K562 (cell line): ENCODE measurements at regions not wholly inside any gene's neighbourhood (a gene's known extent, or its start where the extent isn't known, plus 50 kb on each side); places are given as distances from the start of the nearest gene placed in this dataset.

Source experiments
- ATAC-seq: fragments of 200-7000 bp; cut with Tn5 transposase; 3 replicates; pipeline ENCODE4 v1.9.1; 2020; ENCODE audit warnings: moderate library complexity
- BruUV-seq: library from RNA; stranded (reverse); fragments of 400-500 nt; replicated peaks from 2 replicates; lab custom pipeline; 2021; lab: Mats Ljungman, UMichigan
- CTCF ChIA-PET: fragments of 300-600 bp; formaldehyde crosslinking; extraction: SDS; loops from one replicate; lab custom pipeline; 2021; ENCODE audit warnings: low intra/inter-chr PET ratio; lab: Yijun Ruan, JAX
- POLR2A ChIA-PET: fragments of 300-600, 350-650 bp; sonication (Branson Sonifier 250); formaldehyde crosslinking; extraction: SDS; loops from one replicate; lab custom pipeline; 2021; ENCODE audit warnings: antibody characterized with exemption, inconsistent platforms; lab: Yijun Ruan, JAX
- DNase-seq, 4 experiments: peaks; one replicate each; pipeline versions ENCODE4 v3.0.0 to v3.0.0-alpha.2; 2011 to 2018; ENCODE audit warnings: low spot score in 3 of 4, mixed read lengths in 3 of 4; ENCODE audit errors: extremely low read depth in 1 of 4
- FAIRE-seq: peaks from 2 replicates; lab custom pipeline; 2011; peaks lifted over from hg19 to GRCh38; lab: Jason Lieb, UNC
- H2AFZ ChIP-seq: 2 replicates; pipeline ENCODE4 v1.6.0; 2011; ENCODE audit warnings: low read depth, low read length, control low read depth, inconsistent platforms
- H3K27ac ChIP-seq: fragments of 200-600 bp; 3 replicates; pipeline ENCODE4 v1.8.0; 2011; ENCODE audit warnings: low read depth, mild to moderate bottlenecking, control low read depth, inconsistent platforms, low read length, moderate library complexity, mixed read lengths; ENCODE audit errors: extremely low read depth
- H3K27me3 ChIP-seq, 2 experiments: fragments of 300-600 bp in 1 of 2; 2 replicates in 1 of 2; 3 replicates in 1 of 2; pipeline versions ENCODE4 v1.6.0 to v1.8.0; 2011; ENCODE audit warnings: inconsistent platforms in 2 of 2, low read length in 2 of 2, mild to moderate bottlenecking in 1 of 2, mixed read lengths in 1 of 2, moderate library complexity in 1 of 2; ENCODE audit not compliant: control insufficient read depth in 2 of 2, insufficient read depth in 2 of 2
- H3K36me3 ChIP-seq: fragments of 300-600 bp; 3 replicates; pipeline ENCODE4 v1.8.0; 2011; ENCODE audit warnings: mild to moderate bottlenecking, low read length, inconsistent platforms; ENCODE audit not compliant: control insufficient read depth, insufficient read depth
- H3K4me1 ChIP-seq, 2 experiments: fragments of 200-600 bp in 1 of 2; replicated peaks in 1 of 2; 2 replicates in 1 of 2; 3 replicates in 1 of 2; pipeline versions ENCODE4 v1.5.1 to v1.8.0; 2011; ENCODE audit warnings: inconsistent platforms in 2 of 2, low read length in 2 of 2, mild to moderate bottlenecking in 1 of 2, mixed read lengths in 1 of 2, moderate library complexity in 1 of 2; ENCODE audit not compliant: control insufficient read depth in 2 of 2, insufficient read depth in 2 of 2
- H3K4me2 ChIP-seq: 2 replicates; pipeline ENCODE4 v1.6.1; 2011; ENCODE audit warnings: low read length, control low read depth, inconsistent platforms, mixed read lengths; ENCODE audit not compliant: insufficient read depth
- H3K4me3 ChIP-seq: fragments of 200-600 bp; sonication (generic), shearing (Covaris generic); 2 replicates; pipeline ENCODE4 v1.5.1; 2016; ENCODE audit warnings: control low read depth, inconsistent platforms
- H3K79me2 ChIP-seq: fragments of 200-600 bp; 3 replicates; pipeline ENCODE4 v1.8.0; 2011; ENCODE audit warnings: low read length, inconsistent platforms; ENCODE audit not compliant: control insufficient read depth, insufficient read depth
- H3K9ac ChIP-seq, 2 experiments: 2 replicates each; pipeline versions ENCODE4 v1.6.0 to v1.6.1; 2011; ENCODE audit warnings: low read depth in 2 of 2, low read length in 2 of 2, control low read depth in 1 of 2, inconsistent platforms in 1 of 2, mild to moderate bottlenecking in 1 of 2, mixed read lengths in 1 of 2; ENCODE audit not compliant: insufficient read depth in 1 of 2
- H3K9me1 ChIP-seq: one replicate; pipeline ENCODE4 v1.6.0; 2011; ENCODE audit warnings: inconsistent platforms, mild to moderate bottlenecking, low read length, moderate library complexity; ENCODE audit not compliant: control insufficient read depth, insufficient read depth
- H3K9me3 ChIP-seq: replicated peaks from 2 replicates; pipeline ENCODE4 v1.5.1; 2011; ENCODE audit warnings: low read depth, low read length, inconsistent platforms; ENCODE audit not compliant: control insufficient read depth, insufficient read depth
- H4K20me1 ChIP-seq: replicated peaks from 2 replicates; pipeline ENCODE4 v1.6.1; 2011; ENCODE audit warnings: low read length, inconsistent platforms, mixed read lengths; ENCODE audit not compliant: control insufficient read depth, insufficient read depth
- MAX ChIP-seq: sonication (generic); formaldehyde crosslinking; IDR thresholded peaks from 2 replicates; pipeline ENCODE4 v1.9.0; 2022; ENCODE audit warnings: mild to moderate bottlenecking, missing genetic modification reagents
- ZNF583 ChIP-seq: fragments of 250-450 bp; sonication (Bioruptor Pico); IDR thresholded peaks from 2 replicates; pipeline ENCODE4 v1.4.0; 2020
- ZNF766 ChIP-seq: fragments of 200-800 bp; sonication (Bioruptor generic); conservative IDR thresholded peaks from 2 replicates; pipeline ENCODE4 v1.6.1; 2016; ENCODE audit warnings: missing genetic modification characterization, missing compliant biosample characterization
- WGBS: fragments of 100-300 bp; shearing (Covaris generic); methylation state at CpG from one replicate; pipeline ENCODE4 v1.1.6; 2016; ENCODE audit warnings: low coverage, mixed read lengths; ENCODE audit not compliant: insufficient coverage; ENCODE audit errors: missing lambda C conversion rate; 5-methylcytosine and 5-hydroxymethylcytosine counted together
- in situ Hi-C: fragments of 300-500 bp; cut with MboI; formaldehyde crosslinking; loops from 4 replicates; pipeline ENCODE4 v1.15.0; 2018; ENCODE audit warnings: inconsistent platforms, mixed read lengths
- intact Hi-C: fragments of 100-400 bp; cut with micrococcal nuclease; formaldehyde crosslinking; loops from 2 replicates; pipeline ENCODE4 v1.14.2; 2022

GRCh38 chr17:77038884-77039555 lies 101.7 kb upstream of the SEC14L1 start:
- Histone ChIP-seq H3K27ac (no peak overlapping the region), H3K4me1 (peaks cover 11 to 12% of the 10 kb centered on the region in 2 experiments; a peak in 4 of 5 replicates), H3K79me2 (no peaks in the 10 kb centered on the region), H3K4me2 (no peak overlapping the region), H4K20me1 (peaks cover 20% of the 10 kb centered on the region), H3K9me3 (no peaks in the 10 kb centered on the region), H3K27me3 (peaks cover 48 to 82% of the 10 kb centered on the region in 2 experiments), H3K9me1 (no peaks in the 10 kb centered on the region), H3K36me3 (no peaks in the 10 kb centered on the region), H2AFZ (no peak overlapping the region), H3K4me3 (no peak overlapping the region), H3K9ac (no peak overlapping the region)
- ChIA-PET POLR2A (interaction anchor here (1.5 kb wide), 1 partner anchor 17 kb away, joined by 4 read pairs; no protein-coding TSS in a partner anchor), CTCF (no interaction called here)
- TF ChIP-seq ZNF583 (CRISPR knock-in tag) (no peak), MAX (CRISPR knock-in tag) (0 out of 2 replicates have a peak, but pooled peaks have one; percentile 30), ZNF766 (CRISPR knock-in tag) (no peak)
- no peak for DNase-seq
- in situ Hi-C loops (no loop called here), intact Hi-C loops (no loop called here)
- ATAC-seq: no peak
- WGBS: 5% methylated on average over 20 of the region's 20 CpGs
- FAIRE-seq: no peak
- no TSS peak for BruUV-seq
